ENCODE measurements at regions not wholly inside any gene's neighbourhood (a gene's known extent, or its start where the extent isn't known, plus 50 kb on each side); places are given as distances from the start of the nearest gene placed in this dataset.

DNA sequence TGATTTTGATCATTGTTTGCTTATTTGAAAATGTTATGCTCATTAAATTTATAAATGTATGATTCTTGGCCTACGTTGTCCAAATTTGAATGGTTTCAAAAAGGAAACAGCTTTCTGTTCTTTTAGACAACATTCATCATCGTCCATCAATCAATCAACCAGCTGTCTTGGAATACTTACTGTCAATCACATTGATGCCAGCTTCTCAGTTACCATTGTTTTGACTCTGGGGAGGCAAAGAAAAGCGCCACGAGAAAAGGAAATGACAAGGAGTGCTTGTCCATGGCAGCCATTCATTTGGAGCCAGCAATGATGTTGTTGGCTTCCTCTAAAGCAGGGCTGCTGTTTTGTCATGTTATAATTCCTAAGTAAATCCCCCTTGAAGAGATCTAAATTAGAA, 62.2 kb upstream of the TP63 start:
- POLR2A ChIA-PET, result interaction anchor here (0.6 kb wide), 1 partner anchor 306 kb away, joined by 3 read pairs; no protein-coding TSS in a partner anchor
- Mint-ChIP-seq H3K36me3 (peaks cover 0 to 5% (median 0%) of the 10 kb centered on the region in 5 donors), H3K27ac (no peak overlapping the region), H3K27me3 (peaks cover 0 to 2% (median 0%) of the 10 kb centered on the region in 5 donors), H3K9me3 (no peaks in the 10 kb centered on the region), H3K4me1 (peaks cover 2 to 47% (median 13%) of the 10 kb centered on the region in 7 donors), H3K4me3 (no peak overlapping the region)
- ATAC-seq (no peak), DNase-seq (no peak)
- Histone ChIP-seq H3K27me3 (ENCODE audit: control insufficient read depth in 2 of 2, insufficient read depth in 2 of 2, low read length in 2 of 2) (no peaks in the 10 kb centered on the region), H3K4me1 (ENCODE audit: control insufficient read depth in 2 of 2, insufficient read depth in 2 of 2, low read length in 2 of 2) (no peaks in the 10 kb centered on the region), H3K4me3 (ENCODE audit: low read length) (no peak overlapping the region), H3K36me3 (ENCODE audit: control insufficient read depth in 2 of 3, insufficient read depth in 3 of 3, low read length in 3 of 3) (no peaks in the 10 kb centered on the region), H3K27ac (ENCODE audit: low read depth, low read length) (no peak overlapping the region), H3K9me3 (ENCODE audit: control insufficient read depth in 2 of 3, low read length in 3 of 3) (no peaks in the 10 kb centered on the region)
- intact Hi-C loops (cut with micrococcal nuclease), result no loop called here
- CTCF ChIA-PET, result no interaction called here

- DNase-seq (no peak), ATAC-seq (no peak)
- Mint-ChIP-seq H3K36me3 (peaks cover 0 to 5% (median 0%) of the 10 kb centered on the region in 5 donors), H3K9me3 (no peaks in the 10 kb centered on the region), H3K27ac (no peak overlapping the region), H3K27me3 (peaks cover 0 to 2% (median 0%) of the 10 kb centered on the region in 5 donors), H3K4me3 (no peak overlapping the region), H3K4me1 (peaks cover 2 to 44% (median 13%) of the 10 kb centered on the region in 7 donors)
- H3K4me1 ChIP-seq (ENCODE audit: control insufficient read depth in 2 of 2, insufficient read depth in 2 of 2, low read length in 2 of 2), result no peaks in the 10 kb centered on the region
- ChIA-PET CTCF (no interaction called here), POLR2A (interaction anchor here (0.6 kb wide), 1 partner anchor 307 kb away, joined by 3 read pairs; no protein-coding TSS in a partner anchor)
- no peaks in the 10 kb centered on the region for H3K27me3 ChIP-seq (ENCODE audit: control insufficient read depth in 2 of 2, insufficient read depth in 2 of 2, low read length in 2 of 2)
- no peaks in the 10 kb centered on the region for H3K36me3 ChIP-seq (ENCODE audit: control insufficient read depth in 2 of 3, insufficient read depth in 3 of 3, low read length in 3 of 3)
- no peak overlapping the region for H3K27ac ChIP-seq (ENCODE audit: low read depth, low read length)
- no peaks in the 10 kb centered on the region for H3K9me3 ChIP-seq (ENCODE audit: control insufficient read depth in 2 of 3, low read length in 3 of 3)
- intact Hi-C loops (cut with micrococcal nuclease), result no loop called here
- H3K4me3 ChIP-seq (ENCODE audit: low read length), result no peak overlapping the region
These were observed 61.7 kb upstream of the TP63 start for GRCh38 chr3:189569473-189569872.

GRCh38 chr3:189570916-189571315, 60.3 kb upstream of the TP63 start:
- Mint-ChIP-seq H3K27ac (peak overlapping the region in 4 of 9 donors; percentile 19 to 59 (median 38)), H3K27me3 (peaks cover 0 to 1% (median 0%) of the 10 kb centered on the region in 5 donors), H3K4me1 (peaks cover 0 to 37% (median 13%) of the 10 kb centered on the region in 7 donors), H3K36me3 (peaks cover 0 to 4% (median 0%) of the 10 kb centered on the region in 5 donors), H3K4me3 (peak overlapping the region in 8 of 10 donors; percentile 22 to 68 (median 57)), H3K9me3 (peaks cover 0 to 3% (median 0%) of the 10 kb centered on the region in 11 donors)
- no peak overlapping the region for H3K27ac ChIP-seq (ENCODE audit: low read depth, low read length)
- intact Hi-C loops (cut with micrococcal nuclease), result loop anchor here in 1 of 2 donors (5.0 kb wide), 1 partner anchor 299 kb away; no protein-coding TSS in a partner anchor
- no peak overlapping the region for H3K4me3 ChIP-seq (ENCODE audit: low read length)
- ATAC-seq, result no peak
- H3K36me3 ChIP-seq (ENCODE audit: control insufficient read depth in 2 of 3, insufficient read depth in 3 of 3, low read length in 3 of 3), result no peaks in the 10 kb centered on the region
- no peaks in the 10 kb centered on the region for H3K4me1 ChIP-seq (ENCODE audit: control insufficient read depth in 2 of 2, insufficient read depth in 2 of 2, low read length in 2 of 2)
- no peaks in the 10 kb centered on the region for H3K9me3 ChIP-seq (ENCODE audit: control insufficient read depth in 2 of 3, low read length in 3 of 3)
- POLR2A ChIA-PET, result no interaction called here
- peak in 1 of 9 donors; percentile 9 for DNase-seq
- H3K27me3 ChIP-seq (ENCODE audit: control insufficient read depth in 2 of 2, insufficient read depth in 2 of 2, low read length in 2 of 2), result no peaks in the 10 kb centered on the region
- CTCF ChIA-PET, result no interaction called here

GRCh38 chr3:189572249-189572648, 58.9 kb upstream of the TP63 start:
- peaks cover 0 to 2% (median 0%) of the 10 kb centered on the region in 5 donors for H3K36me3 Mint-ChIP-seq
- H3K36me3 ChIP-seq (ENCODE audit: control insufficient read depth in 2 of 3, insufficient read depth in 3 of 3, low read length in 3 of 3), result no peaks in the 10 kb centered on the region
- peaks cover 0 to 34% (median 13%) of the 10 kb centered on the region in 7 donors for H3K4me1 Mint-ChIP-seq
- H3K27ac Mint-ChIP-seq, result no peak overlapping the region
- H3K4me1 ChIP-seq (ENCODE audit: control insufficient read depth in 2 of 2, insufficient read depth in 2 of 2, low read length in 2 of 2), result no peaks in the 10 kb centered on the region
- H3K4me3 ChIP-seq (ENCODE audit: low read length), result no peak overlapping the region
- no peaks in the 10 kb centered on the region for H3K27me3 ChIP-seq (ENCODE audit: control insufficient read depth in 2 of 2, insufficient read depth in 2 of 2, low read length in 2 of 2)
- H3K9me3 ChIP-seq (ENCODE audit: control insufficient read depth in 2 of 3, low read length in 3 of 3), result no peaks in the 10 kb centered on the region
- ChIA-PET POLR2A (no interaction called here), CTCF (no interaction called here)
- H3K27ac ChIP-seq (ENCODE audit: low read depth, low read length), result no peak overlapping the region
- H3K27me3 Mint-ChIP-seq, result no peaks in the 10 kb centered on the region
- intact Hi-C loops (cut with micrococcal nuclease), result loop anchor here in 1 of 2 donors (5.0 kb wide), 1 partner anchor 300 kb away; no protein-coding TSS in a partner anchor
- H3K4me3 Mint-ChIP-seq, result no peak overlapping the region
- H3K9me3 Mint-ChIP-seq, result peaks cover 0 to 3% (median 0%) of the 10 kb centered on the region in 11 donors
- DNase-seq (no peak), ATAC-seq (no peak)

DNA sequence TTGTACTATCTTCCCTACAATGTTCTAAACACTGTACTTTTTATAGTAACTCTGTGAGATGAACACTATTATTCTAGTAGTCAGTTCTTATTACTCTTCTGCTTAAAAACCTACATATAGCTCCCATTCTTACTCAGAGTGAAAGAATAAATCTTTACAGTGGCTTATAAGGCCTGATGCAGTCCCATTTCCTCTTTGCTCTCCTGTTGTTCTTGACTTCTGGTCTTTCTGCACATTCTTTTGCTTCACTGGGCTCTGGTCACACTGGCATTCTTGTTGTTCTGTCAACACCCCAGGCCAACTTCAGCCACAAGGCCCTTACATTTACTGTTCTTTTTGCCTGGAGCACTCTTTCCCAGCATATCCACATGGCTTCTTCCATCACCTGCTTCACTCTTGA, 58.2 kb upstream of the TP63 start:
- ChIA-PET POLR2A (no interaction called here), CTCF (no interaction called here)
- Mint-ChIP-seq H3K36me3 (peaks cover 0 to 6% (median 0%) of the 10 kb centered on the region in 5 donors), H3K4me1 (peaks cover 0 to 27% (median 13%) of the 10 kb centered on the region in 7 donors), H3K27me3 (no peaks in the 10 kb centered on the region), H3K9me3 (peaks cover 0 to 8% (median 0%) of the 10 kb centered on the region in 11 donors), H3K27ac (no peak overlapping the region), H3K4me3 (no peak overlapping the region)
- Histone ChIP-seq H3K36me3 (ENCODE audit: control insufficient read depth in 2 of 3, insufficient read depth in 3 of 3, low read length in 3 of 3) (no peaks in the 10 kb centered on the region), H3K9me3 (ENCODE audit: control insufficient read depth in 2 of 3, low read length in 3 of 3) (no peaks in the 10 kb centered on the region), H3K27ac (ENCODE audit: low read depth, low read length) (no peak overlapping the region), H3K27me3 (ENCODE audit: control insufficient read depth in 2 of 2, insufficient read depth in 2 of 2, low read length in 2 of 2) (no peaks in the 10 kb centered on the region), H3K4me3 (ENCODE audit: low read length) (no peak overlapping the region), H3K4me1 (ENCODE audit: control insufficient read depth in 2 of 2, insufficient read depth in 2 of 2, low read length in 2 of 2) (no peaks in the 10 kb centered on the region)
- no peak for ATAC-seq
- intact Hi-C loops (cut with micrococcal nuclease), result loop anchor here in 1 of 2 donors (5.0 kb wide), 1 partner anchor 301 kb away; no protein-coding TSS in a partner anchor
- DNase-seq, result no peak

GRCh38 chr3:189576486-189576885, 54.7 kb upstream of the TP63 start:
- intact Hi-C loops (cut with micrococcal nuclease), result no loop called here
- no peaks in the 10 kb centered on the region for H3K9me3 ChIP-seq (ENCODE audit: control insufficient read depth in 2 of 3, low read length in 3 of 3)
- DNase-seq, result no peak
- Mint-ChIP-seq H3K9me3 (peaks cover 0 to 17% (median 0%) of the 10 kb centered on the region in 11 donors), H3K4me1 (peaks cover 0 to 12% (median 5%) of the 10 kb centered on the region in 7 donors), H3K27me3 (no peaks in the 10 kb centered on the region), H3K4me3 (no peak overlapping the region), H3K36me3 (peaks cover 0 to 5% (median 0%) of the 10 kb centered on the region in 5 donors), H3K27ac (no peak overlapping the region)
- no peaks in the 10 kb centered on the region for H3K36me3 ChIP-seq (ENCODE audit: control insufficient read depth in 2 of 3, insufficient read depth in 3 of 3, low read length in 3 of 3)
- no peak overlapping the region for H3K4me3 ChIP-seq (ENCODE audit: low read length)
- no peaks in the 10 kb centered on the region for H3K4me1 ChIP-seq (ENCODE audit: control insufficient read depth in 2 of 2, insufficient read depth in 2 of 2, low read length in 2 of 2)
- no peaks in the 10 kb centered on the region for H3K27me3 ChIP-seq (ENCODE audit: control insufficient read depth in 2 of 2, insufficient read depth in 2 of 2, low read length in 2 of 2)
- H3K27ac ChIP-seq (ENCODE audit: low read depth, low read length), result no peak overlapping the region
- ChIA-PET CTCF (no interaction called here), POLR2A (no interaction called here)
- no peak for ATAC-seq

All from naive thymus-derived CD4-positive, alpha-beta T cell (primary cell).